Ishikawa (cell line): ENCODE measurements at regions not wholly inside any gene's neighbourhood (a gene's known extent, or its start where the extent isn't known, plus 50 kb on each side); places are given as distances from the start of the nearest gene placed in this dataset.

Experiments
- CEBPB ChIP-seq: IDR thresholded peaks from 2 replicates; pipeline ENCODE4 v1.6.1; 2012
- CREB1 ChIP-seq: IDR thresholded peaks from 2 replicates; pipeline ENCODE4 v1.6.1; 2012; ENCODE audit warnings: low read depth
- EGR1 ChIP-seq: IDR thresholded peaks from 2 replicates; pipeline ENCODE4 v1.6.1; 2012
- EP300 ChIP-seq: IDR thresholded peaks from 2 replicates; pipeline ENCODE4 v1.6.1; 2012; ENCODE audit warnings: borderline replicate concordance
- FOXM1 ChIP-seq: IDR thresholded peaks from 2 replicates; pipeline ENCODE4 v1.6.1; 2012; ENCODE audit warnings: low read depth, borderline replicate concordance
- MAX ChIP-seq: IDR thresholded peaks from 2 replicates; pipeline ENCODE4 v1.6.1; 2012
- NFIC ChIP-seq: IDR thresholded peaks from 2 replicates; pipeline ENCODE4 v1.6.1; 2012
- RAD21 ChIP-seq: IDR thresholded peaks from 2 replicates; pipeline ENCODE4 v1.6.1; 2012; ENCODE audit warnings: low read depth
- REST ChIP-seq: IDR thresholded peaks from 2 replicates; pipeline ENCODE4 v1.6.1; 2012; ENCODE audit warnings: low read depth, mild to moderate bottlenecking
- TAF1 ChIP-seq: IDR thresholded peaks from 2 replicates; pipeline ENCODE4 v1.6.1; 2012; ENCODE audit warnings: low read depth, mild to moderate bottlenecking
- TCF12 ChIP-seq: IDR thresholded peaks from 2 replicates; pipeline ENCODE4 v1.6.1; 2012; ENCODE audit warnings: low read depth
- TEAD4 ChIP-seq: IDR thresholded peaks from 2 replicates; pipeline ENCODE4 v1.6.1; 2012
- USF1 ChIP-seq: IDR thresholded peaks from 2 replicates; pipeline ENCODE4 v1.6.1; 2012
- YY1 ChIP-seq: IDR thresholded peaks from 2 replicates; pipeline ENCODE4 v1.6.1; 2012; ENCODE audit warnings: low read depth
- ZBTB7A ChIP-seq: IDR thresholded peaks from 2 replicates; pipeline ENCODE4 v1.6.1; 2012; ENCODE audit warnings: low read depth

- TF ChIP-seq TEAD4, result no peak
- TF ChIP-seq TAF1, result no peak
- TF ChIP-seq RAD21, result no peak
- no peak for TF ChIP-seq EP300
- TF ChIP-seq NFIC, result no peak
- TF ChIP-seq CEBPB, result no peak
- no peak for TF ChIP-seq USF1
- no peak for TF ChIP-seq CREB1
- TF ChIP-seq MAX, result no peak
These were observed 83.3 kb upstream of the SLC38A4 start for GRCh38 chr12:46908936-46909635.

GRCh38 chr12:46910830-46911229, 85.0 kb upstream of the SLC38A4 start:
- TF ChIP-seq RAD21, result no peak
- TF ChIP-seq TEAD4, result no peak
- no peak for TF ChIP-seq FOXM1
- TF ChIP-seq REST, result no peak
- no peak for TF ChIP-seq CEBPB
- TF ChIP-seq TAF1, result no peak
- no peak for TF ChIP-seq USF1
- TF ChIP-seq YY1, result no peak
- no peak for TF ChIP-seq NFIC
- no peak for TF ChIP-seq EP300
- no peak for TF ChIP-seq MAX
- TF ChIP-seq EGR1, result no peak
- no peak for TF ChIP-seq TCF12
- no peak for TF ChIP-seq CREB1
- no peak for TF ChIP-seq ZBTB7A

GRCh38 chr12:46914336-46914735, 88.5 kb upstream of the SLC38A4 start:
- TF ChIP-seq REST, result no peak
- TF ChIP-seq EP300, result no peak
- TF ChIP-seq EGR1, result no peak
- no peak for TF ChIP-seq MAX
- no peak for TF ChIP-seq CREB1
- no peak for TF ChIP-seq TEAD4
- TF ChIP-seq FOXM1, result no peak
- no peak for TF ChIP-seq TAF1
- no peak for TF ChIP-seq TCF12
- no peak for TF ChIP-seq RAD21
- TF ChIP-seq NFIC, result no peak
- no peak for TF ChIP-seq YY1
- no peak for TF ChIP-seq CEBPB
- TF ChIP-seq USF1, result no peak
- no peak for TF ChIP-seq ZBTB7A

GRCh38 chr12:46915082-46915481, 89.3 kb upstream of the SLC38A4 start:
- TF ChIP-seq FOXM1 (no peak), EGR1 (no peak), TAF1 (no peak), ZBTB7A (no peak), USF1 (no peak), NFIC (no peak), CEBPB (no peak), MAX (no peak), EP300 (no peak), YY1 (no peak), TCF12 (no peak), REST (no peak), TEAD4 (no peak), CREB1 (no peak), RAD21 (no peak)
